Panc1 (cell line): ENCODE measurements at regions not wholly inside any gene's neighbourhood (a gene's known extent, or its start where the extent isn't known, plus 50 kb on each side); places are given as distances from the start of the nearest gene placed in this dataset.

Source experiments
- ATAC-seq: fragments of 200-7000 bp; cut with Tn5 transposase; 2 replicates; pipeline ENCODE4 v1.9.1; 2020; ENCODE audit warnings: mild to moderate bottlenecking, moderate library complexity
- BruUV-seq: library from RNA; stranded (reverse); fragments of 400-500 nt; replicated peaks from 2 replicates; lab custom pipeline; 2021; lab: Mats Ljungman, UMichigan
- CTCF ChIA-PET: fragments of 300-600 bp; sonication (Branson Sonifier 250); formaldehyde crosslinking; loops from one replicate; lab custom pipeline; 2022; ENCODE audit warnings: antibody characterized with exemption; lab: Charles Lee
- POLR2A ChIA-PET: fragments of 300-600 bp; sonication (Branson Sonifier 250); formaldehyde crosslinking; loops from one replicate; lab custom pipeline; 2022; ENCODE audit warnings: antibody characterized with exemption; lab: Charles Lee
- DNase-seq: peaks from one replicate; pipeline ENCODE4 v3.0.0-alpha.2; 2010; ENCODE audit warnings: low read depth, low spot score
- H3K27ac ChIP-seq: 2 replicates; pipeline ENCODE4 v1.5.1; 2011; ENCODE audit warnings: mild to moderate bottlenecking, low read length, inconsistent platforms
- H3K27me3 ChIP-seq: fragments of 200-500 bp; sonication (Bioruptor generic); 2 replicates; pipeline ENCODE4 v1.6.0; 2014; ENCODE audit warnings: low read length, inconsistent platforms; ENCODE audit not compliant: control insufficient read depth, insufficient read depth
- H3K36me3 ChIP-seq: fragments of 200-500 bp; sonication (Bioruptor generic); 2 replicates; pipeline ENCODE4 v1.5.1; 2014; ENCODE audit warnings: inconsistent platforms, mild to moderate bottlenecking, low read length, moderate library complexity; ENCODE audit not compliant: control insufficient read depth, insufficient read depth
- H3K4me1 ChIP-seq: 2 replicates; pipeline ENCODE4 v1.5.1; 2011; ENCODE audit warnings: inconsistent platforms, mild to moderate bottlenecking, low read length, moderate library complexity; ENCODE audit not compliant: control insufficient read depth, insufficient read depth
- H3K4me3 ChIP-seq, 2 experiments: 2 replicates each; pipeline ENCODE4 v1.5.1; 2011 to 2012; ENCODE audit warnings: low read depth in 2 of 2, low read length in 2 of 2, mild to moderate bottlenecking in 2 of 2, inconsistent platforms in 1 of 2, moderate library complexity in 1 of 2
- H3K9me3 ChIP-seq: fragments of 200-500 bp; sonication (Bioruptor generic); 2 replicates; pipeline ENCODE4 v1.5.1; 2014; ENCODE audit warnings: low read depth, mild to moderate bottlenecking, inconsistent platforms, low read length, moderate library complexity; ENCODE audit not compliant: control insufficient read depth, insufficient read depth
- POLR2AphosphoS5 ChIP-seq: IDR thresholded peaks from 2 replicates; pipeline ENCODE4 v1.6.1; 2012; ENCODE audit warnings: mild to moderate bottlenecking, low read depth, low read length, moderate library complexity
- SIN3A ChIP-seq: IDR thresholded peaks from 2 replicates; pipeline ENCODE4 v1.6.1; 2012; ENCODE audit warnings: low read depth, mild to moderate bottlenecking, low read length, moderate library complexity, borderline replicate concordance; ENCODE audit not compliant: insufficient read depth
- TCF7L2 ChIP-seq: IDR thresholded peaks from 2 replicates; pipeline ENCODE4 v1.6.1; 2011; ENCODE audit warnings: mild to moderate bottlenecking, low read depth, low read length, inconsistent platforms
- in situ Hi-C: cut with HindIII; loops from 2 replicates; pipeline ENCODE4 v1.10.0; 2016; ENCODE audit warnings: low sequenced_read_pairs, low pct_unique_long_range_greater_than_20kb
- intact Hi-C: fragments of 100-400 bp; cut with micrococcal nuclease; formaldehyde crosslinking; loops from one replicate; pipeline ENCODE4 v1.10.0; 2022; ENCODE audit not compliant: unreplicated experiment
- TF ChIP-seq, protein P1 (sequence below), 2 experiments: IDR thresholded peaks; 2 replicates each; pipeline ENCODE4 v1.6.1; 2011 to 2012; ENCODE audit warnings: low read depth in 2 of 2, control low read depth in 1 of 2, low read length in 1 of 2, mild to moderate bottlenecking in 1 of 2, moderate library complexity in 1 of 2; ENCODE audit not compliant: insufficient read depth in 1 of 2
- TF ChIP-seq, protein P2 (sequence below): fragments of 450-650 bp; IDR thresholded peaks from 2 replicates; pipeline ENCODE4 v1.5.1; 2017; ENCODE audit warnings: mild to moderate bottlenecking

- ChIA-PET POLR2A (no interaction called here), CTCF (no interaction called here)
- Histone ChIP-seq H3K36me3 (no peaks in the 10 kb centered on the region), H3K27ac (no peak overlapping the region), H3K27me3 (peaks cover 8% of the 10 kb centered on the region), H3K4me1 (no peaks in the 10 kb centered on the region), H3K4me3 (no peak overlapping the region), H3K9me3 (no peaks in the 10 kb centered on the region)
- in situ Hi-C loops (no loop called here), intact Hi-C loops (no loop called here)
- DNase-seq (no peak), ATAC-seq (no peak)
- TF ChIP-seq SIN3A (no peak), POLR2AphosphoS5 (no peak), TCF7L2 (no peak)
- TF ChIP-seq, protein P1, sequence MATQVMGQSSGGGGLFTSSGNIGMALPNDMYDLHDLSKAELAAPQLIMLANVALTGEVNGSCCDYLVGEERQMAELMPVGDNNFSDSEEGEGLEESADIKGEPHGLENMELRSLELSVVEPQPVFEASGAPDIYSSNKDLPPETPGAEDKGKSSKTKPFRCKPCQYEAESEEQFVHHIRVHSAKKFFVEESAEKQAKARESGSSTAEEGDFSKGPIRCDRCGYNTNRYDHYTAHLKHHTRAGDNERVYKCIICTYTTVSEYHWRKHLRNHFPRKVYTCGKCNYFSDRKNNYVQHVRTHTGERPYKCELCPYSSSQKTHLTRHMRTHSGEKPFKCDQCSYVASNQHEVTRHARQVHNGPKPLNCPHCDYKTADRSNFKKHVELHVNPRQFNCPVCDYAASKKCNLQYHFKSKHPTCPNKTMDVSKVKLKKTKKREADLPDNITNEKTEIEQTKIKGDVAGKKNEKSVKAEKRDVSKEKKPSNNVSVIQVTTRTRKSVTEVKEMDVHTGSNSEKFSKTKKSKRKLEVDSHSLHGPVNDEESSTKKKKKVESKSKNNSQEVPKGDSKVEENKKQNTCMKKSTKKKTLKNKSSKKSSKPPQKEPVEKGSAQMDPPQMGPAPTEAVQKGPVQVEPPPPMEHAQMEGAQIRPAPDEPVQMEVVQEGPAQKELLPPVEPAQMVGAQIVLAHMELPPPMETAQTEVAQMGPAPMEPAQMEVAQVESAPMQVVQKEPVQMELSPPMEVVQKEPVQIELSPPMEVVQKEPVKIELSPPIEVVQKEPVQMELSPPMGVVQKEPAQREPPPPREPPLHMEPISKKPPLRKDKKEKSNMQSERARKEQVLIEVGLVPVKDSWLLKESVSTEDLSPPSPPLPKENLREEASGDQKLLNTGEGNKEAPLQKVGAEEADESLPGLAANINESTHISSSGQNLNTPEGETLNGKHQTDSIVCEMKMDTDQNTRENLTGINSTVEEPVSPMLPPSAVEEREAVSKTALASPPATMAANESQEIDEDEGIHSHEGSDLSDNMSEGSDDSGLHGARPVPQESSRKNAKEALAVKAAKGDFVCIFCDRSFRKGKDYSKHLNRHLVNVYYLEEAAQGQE (IDR thresholded peaks at IDR 0.05; ENCODE audit: insufficient read depth in 1 of 2, low read depth in 2 of 2, low read length in 1 of 2) = no peak
- TF ChIP-seq, protein P2, sequence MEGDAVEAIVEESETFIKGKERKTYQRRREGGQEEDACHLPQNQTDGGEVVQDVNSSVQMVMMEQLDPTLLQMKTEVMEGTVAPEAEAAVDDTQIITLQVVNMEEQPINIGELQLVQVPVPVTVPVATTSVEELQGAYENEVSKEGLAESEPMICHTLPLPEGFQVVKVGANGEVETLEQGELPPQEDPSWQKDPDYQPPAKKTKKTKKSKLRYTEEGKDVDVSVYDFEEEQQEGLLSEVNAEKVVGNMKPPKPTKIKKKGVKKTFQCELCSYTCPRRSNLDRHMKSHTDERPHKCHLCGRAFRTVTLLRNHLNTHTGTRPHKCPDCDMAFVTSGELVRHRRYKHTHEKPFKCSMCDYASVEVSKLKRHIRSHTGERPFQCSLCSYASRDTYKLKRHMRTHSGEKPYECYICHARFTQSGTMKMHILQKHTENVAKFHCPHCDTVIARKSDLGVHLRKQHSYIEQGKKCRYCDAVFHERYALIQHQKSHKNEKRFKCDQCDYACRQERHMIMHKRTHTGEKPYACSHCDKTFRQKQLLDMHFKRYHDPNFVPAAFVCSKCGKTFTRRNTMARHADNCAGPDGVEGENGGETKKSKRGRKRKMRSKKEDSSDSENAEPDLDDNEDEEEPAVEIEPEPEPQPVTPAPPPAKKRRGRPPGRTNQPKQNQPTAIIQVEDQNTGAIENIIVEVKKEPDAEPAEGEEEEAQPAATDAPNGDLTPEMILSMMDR = no peak
- BruUV-seq = no TSS peak
These were observed 132.7 kb upstream of the MAP3K7 start for GRCh38 chr6:90719321-90720195.

DNA sequence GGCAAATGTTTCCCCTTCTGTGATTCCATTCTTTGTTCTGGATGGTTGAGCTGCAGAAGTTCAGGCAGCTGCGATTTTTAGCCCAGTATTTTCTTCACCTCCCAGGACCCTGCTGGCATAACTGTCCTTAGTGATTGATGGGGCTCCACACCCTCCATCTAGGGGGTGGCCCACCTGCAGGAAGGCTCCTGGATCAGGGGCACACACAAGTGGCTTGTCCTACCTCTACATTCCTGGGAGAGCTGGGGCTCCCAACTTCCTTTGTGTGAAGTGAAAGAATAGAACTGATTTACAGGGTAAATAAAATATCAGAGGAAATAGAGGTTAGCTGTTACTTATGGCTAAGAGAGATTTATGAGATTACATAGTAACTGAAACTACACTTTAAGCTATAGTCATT, 129.5 kb upstream of the MAP3K7 start:
- Histone ChIP-seq H3K4me1 (no peaks in the 10 kb centered on the region), H3K27me3 (peaks cover 14% of the 10 kb centered on the region), H3K27ac (no peak overlapping the region), H3K4me3 (no peak overlapping the region), H3K9me3 (no peaks in the 10 kb centered on the region), H3K36me3 (no peaks in the 10 kb centered on the region)
- ATAC-seq (no peak), DNase-seq (no peak)
- ChIA-PET CTCF (interaction anchor here (0.7 kb wide), 1 partner anchor 9 kb away, joined by 3 read pairs; no protein-coding TSS in a partner anchor), POLR2A (no interaction called here)
- in situ Hi-C loops = no loop called here
- intact Hi-C loops = no loop called here
- BruUV-seq = no TSS peak
- no peak for TF ChIP-seq SIN3A
- TF ChIP-seq, protein P2 = no peak
- TF ChIP-seq, protein P1 (IDR thresholded peaks at IDR 0.05; ENCODE audit: insufficient read depth in 1 of 2, low read depth in 2 of 2, low read length in 1 of 2) = no peak
- TF ChIP-seq TCF7L2 = no peak
- no peak for TF ChIP-seq POLR2AphosphoS5
